Ishikawa (cell line): ENCODE measurements at regions not wholly inside any gene's neighbourhood (a gene's known extent, or its start where the extent isn't known, plus 50 kb on each side); places are given as distances from the start of the nearest gene placed in this dataset.

Source experiments
- CEBPB ChIP-seq: IDR thresholded peaks from 2 replicates; pipeline ENCODE4 v1.6.1; 2012
- EP300 ChIP-seq: IDR thresholded peaks from 2 replicates; pipeline ENCODE4 v1.6.1; 2012; ENCODE audit warnings: borderline replicate concordance
- RAD21 ChIP-seq: IDR thresholded peaks from 2 replicates; pipeline ENCODE4 v1.6.1; 2012; ENCODE audit warnings: low read depth
- TEAD4 ChIP-seq: IDR thresholded peaks from 2 replicates; pipeline ENCODE4 v1.6.1; 2012
- TF ChIP-seq, protein P1 (sequence below): IDR thresholded peaks from 2 replicates; pipeline ENCODE4 v1.6.1; 2012; ENCODE audit warnings: low read depth, mild to moderate bottlenecking

DNA sequence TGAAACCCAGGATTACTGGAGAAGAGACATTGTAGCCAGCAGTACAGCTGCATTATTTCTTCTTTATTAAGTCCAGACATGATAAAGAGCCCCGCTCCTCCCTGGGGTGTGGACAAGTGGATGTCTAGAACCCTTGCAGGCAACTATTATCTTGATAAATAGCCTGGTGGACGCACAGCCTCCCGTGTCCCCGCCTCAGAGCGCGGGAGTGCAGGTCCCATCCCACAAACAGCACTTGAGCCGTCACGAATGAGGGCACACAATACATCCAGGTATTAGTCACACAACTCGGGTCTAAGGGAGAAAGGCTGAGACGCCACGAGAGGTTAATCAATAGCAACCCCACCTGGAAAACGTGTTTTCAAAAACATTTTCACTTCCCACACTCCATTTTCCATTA is 213.2 kb upstream of the SOX1 start:
- TF ChIP-seq, protein P1, sequence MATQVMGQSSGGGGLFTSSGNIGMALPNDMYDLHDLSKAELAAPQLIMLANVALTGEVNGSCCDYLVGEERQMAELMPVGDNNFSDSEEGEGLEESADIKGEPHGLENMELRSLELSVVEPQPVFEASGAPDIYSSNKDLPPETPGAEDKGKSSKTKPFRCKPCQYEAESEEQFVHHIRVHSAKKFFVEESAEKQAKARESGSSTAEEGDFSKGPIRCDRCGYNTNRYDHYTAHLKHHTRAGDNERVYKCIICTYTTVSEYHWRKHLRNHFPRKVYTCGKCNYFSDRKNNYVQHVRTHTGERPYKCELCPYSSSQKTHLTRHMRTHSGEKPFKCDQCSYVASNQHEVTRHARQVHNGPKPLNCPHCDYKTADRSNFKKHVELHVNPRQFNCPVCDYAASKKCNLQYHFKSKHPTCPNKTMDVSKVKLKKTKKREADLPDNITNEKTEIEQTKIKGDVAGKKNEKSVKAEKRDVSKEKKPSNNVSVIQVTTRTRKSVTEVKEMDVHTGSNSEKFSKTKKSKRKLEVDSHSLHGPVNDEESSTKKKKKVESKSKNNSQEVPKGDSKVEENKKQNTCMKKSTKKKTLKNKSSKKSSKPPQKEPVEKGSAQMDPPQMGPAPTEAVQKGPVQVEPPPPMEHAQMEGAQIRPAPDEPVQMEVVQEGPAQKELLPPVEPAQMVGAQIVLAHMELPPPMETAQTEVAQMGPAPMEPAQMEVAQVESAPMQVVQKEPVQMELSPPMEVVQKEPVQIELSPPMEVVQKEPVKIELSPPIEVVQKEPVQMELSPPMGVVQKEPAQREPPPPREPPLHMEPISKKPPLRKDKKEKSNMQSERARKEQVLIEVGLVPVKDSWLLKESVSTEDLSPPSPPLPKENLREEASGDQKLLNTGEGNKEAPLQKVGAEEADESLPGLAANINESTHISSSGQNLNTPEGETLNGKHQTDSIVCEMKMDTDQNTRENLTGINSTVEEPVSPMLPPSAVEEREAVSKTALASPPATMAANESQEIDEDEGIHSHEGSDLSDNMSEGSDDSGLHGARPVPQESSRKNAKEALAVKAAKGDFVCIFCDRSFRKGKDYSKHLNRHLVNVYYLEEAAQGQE, result no peak
- TF ChIP-seq CEBPB, result no peak
- no peak for TF ChIP-seq TEAD4
- no peak for TF ChIP-seq EP300
- TF ChIP-seq RAD21, result no peak
